SK-N-SH treated with all-trans-retinoic acid at 6 μM for 48 hours (cell line): ENCODE measurements at regions not wholly inside any gene's neighbourhood (a gene's known extent, or its start where the extent isn't known, plus 50 kb on each side); places are given as distances from the start of the nearest gene placed in this dataset.

ENCODE experiments used
- ATAC-seq: fragments of 200-7000 bp; cut with Tn5 transposase; 3 replicates; pipeline ENCODE4 v1.9.1; 2020; ENCODE audit warnings: mild to moderate bottlenecking, moderate library complexity
- ARNTL ChIP-seq: fragments of 450-650 bp; formaldehyde crosslinking; IDR thresholded peaks from 2 replicates; pipeline ENCODE4 v1.5.0; 2020; ENCODE audit warnings: low read depth, mild to moderate bottlenecking, moderate library complexity, borderline replicate concordance
- BACH2 ChIP-seq: fragments of 250-450 bp; sonication (Bioruptor Pico); IDR thresholded peaks from 2 replicates; pipeline ENCODE4 v1.9.0; 2021; ENCODE audit warnings: mild to moderate bottlenecking, borderline replicate concordance
- CREB5 ChIP-seq: fragments of 250-450 bp; sonication (Bioruptor Pico); IDR thresholded peaks from 2 replicates; pipeline ENCODE4 v1.5.1; 2020; ENCODE audit warnings: low read depth, mild to moderate bottlenecking, moderate library complexity
- CSDC2 ChIP-seq: fragments of 250-450 bp; sonication (Bioruptor Pico); IDR thresholded peaks from 2 replicates; pipeline ENCODE4 v1.5.0; 2020; ENCODE audit warnings: mild to moderate bottlenecking, moderate library complexity
- ESRRG ChIP-seq: fragments of 250-450 bp; sonication (Bioruptor Pico); IDR thresholded peaks from 2 replicates; pipeline ENCODE4 v1.6.1; 2021; ENCODE audit warnings: mild to moderate bottlenecking
- GLIS3 ChIP-seq: fragments of 250-450 bp; sonication (Bioruptor Pico); IDR thresholded peaks from 2 replicates; pipeline ENCODE4 v1.5.0; 2020; ENCODE audit warnings: mild to moderate bottlenecking, moderate library complexity
- ISL1 ChIP-seq: fragments of 250-450 bp; sonication (Bioruptor Pico); IDR thresholded peaks from 2 replicates; pipeline ENCODE4 v2.1.2; 2022; ENCODE audit warnings: mild to moderate bottlenecking, moderate library complexity
- OSR1 ChIP-seq: fragments of 250-450 bp; sonication (Bioruptor Pico); IDR thresholded peaks from 2 replicates; pipeline ENCODE4 v1.8.0; 2022; ENCODE audit warnings: moderate library complexity, mild to moderate bottlenecking, inconsistent platforms
- PATZ1 ChIP-seq: fragments of 250-450 bp; sonication (Bioruptor Pico); IDR thresholded peaks from 2 replicates; pipeline ENCODE4 v1.8.0; 2020; ENCODE audit warnings: mild to moderate bottlenecking, moderate library complexity, borderline replicate concordance
- PPARA ChIP-seq: fragments of 250-450 bp; sonication (Bioruptor Pico); IDR thresholded peaks from 2 replicates; pipeline ENCODE4 v1.5.0; 2020; ENCODE audit warnings: mild to moderate bottlenecking, borderline replicate concordance
- RARB ChIP-seq: fragments of 250-450 bp; sonication (Bioruptor Pico); IDR thresholded peaks from 2 replicates; pipeline ENCODE4 v1.8.0; 2021; ENCODE audit warnings: mild to moderate bottlenecking, moderate library complexity
- SNAI2 ChIP-seq: fragments of 250-450 bp; sonication (Bioruptor Pico); IDR thresholded peaks from 2 replicates; pipeline ENCODE4 v1.5.0; 2020; ENCODE audit warnings: mild to moderate bottlenecking, moderate library complexity
- TCF4 ChIP-seq: fragments of 250-450 bp; sonication (Bioruptor Pico); IDR thresholded peaks from 2 replicates; pipeline ENCODE4 v1.8.0; 2021; ENCODE audit warnings: mild to moderate bottlenecking, moderate library complexity, borderline replicate concordance
- TOX ChIP-seq: fragments of 250-450 bp; sonication (Bioruptor Pico); IDR thresholded peaks from 2 replicates; pipeline ENCODE4 v1.8.0; 2021; ENCODE audit warnings: mild to moderate bottlenecking, moderate library complexity, borderline replicate concordance
- ZC3H10 ChIP-seq: fragments of 250-450 bp; sonication (Bioruptor Pico); IDR thresholded peaks from 2 replicates; pipeline ENCODE4 v1.5.1; 2021; ENCODE audit warnings: mild to moderate bottlenecking, moderate library complexity
- ZFP3 ChIP-seq: fragments of 250-450 bp; sonication (Bioruptor Pico); IDR thresholded peaks from 2 replicates; pipeline ENCODE4 v1.5.0; 2020; ENCODE audit warnings: mild to moderate bottlenecking, moderate library complexity
- ZNF565 ChIP-seq: fragments of 450-650 bp; formaldehyde crosslinking; conservative IDR thresholded peaks from 2 replicates; pipeline ENCODE4 v1.5.0; 2020; ENCODE audit warnings: low read depth, mild to moderate bottlenecking, moderate library complexity
- ZNF70 ChIP-seq: fragments of 450-650 bp; formaldehyde crosslinking; IDR thresholded peaks from 2 replicates; pipeline ENCODE4 v1.5.0; 2020; ENCODE audit warnings: mild to moderate bottlenecking, moderate library complexity
- ZNF8 ChIP-seq: fragments of 450-650 bp; formaldehyde crosslinking; IDR thresholded peaks from 2 replicates; pipeline ENCODE4 v1.5.0; 2020; ENCODE audit warnings: mild to moderate bottlenecking, moderate library complexity
- TF ChIP-seq, protein P1 (sequence below): fragments of 250-450 bp; sonication (Bioruptor Pico); IDR thresholded peaks from 2 replicates; pipeline ENCODE4 v1.8.0; 2021; ENCODE audit warnings: low read depth, mild to moderate bottlenecking, moderate library complexity, borderline replicate concordance
- TF ChIP-seq, protein P2 (sequence below): fragments of 250-450 bp; sonication (Bioruptor Pico); IDR thresholded peaks from 2 replicates; pipeline ENCODE4 v1.5.1; 2021; ENCODE audit warnings: mild to moderate bottlenecking, moderate library complexity

DNA sequence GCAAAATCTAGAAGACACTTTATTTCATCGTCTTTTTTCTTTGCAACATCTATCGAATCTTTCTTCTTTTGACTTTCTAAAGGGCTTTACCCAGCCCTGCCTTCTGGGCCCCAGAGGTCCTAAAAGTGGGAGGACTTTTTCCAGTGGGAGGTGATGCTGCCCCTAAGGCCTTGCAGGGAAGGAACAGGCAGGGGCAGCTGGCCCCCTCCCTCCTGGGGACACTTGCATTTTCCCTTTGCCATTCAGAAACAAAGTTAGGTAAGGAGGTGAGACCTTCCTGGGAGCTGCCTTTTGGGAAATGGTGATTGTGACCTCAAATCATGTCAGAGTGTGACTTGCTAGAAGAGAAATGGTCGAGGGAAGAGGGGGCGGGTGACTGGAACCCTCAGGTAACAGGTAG is 132.7 kb downstream of the GLI2 start:
- no peak for ATAC-seq
- TF ChIP-seq CREB5 (CRISPR knock-in tag) (no peak), ZNF565 (CRISPR knock-in tag) (no peak), ESRRG (CRISPR knock-in tag) (no peak), BACH2 (no peak), GLIS3 (no peak), ZNF70 (CRISPR knock-in tag) (no peak), CSDC2 (CRISPR knock-in tag) (no peak), OSR1 (no peak)

DNA sequence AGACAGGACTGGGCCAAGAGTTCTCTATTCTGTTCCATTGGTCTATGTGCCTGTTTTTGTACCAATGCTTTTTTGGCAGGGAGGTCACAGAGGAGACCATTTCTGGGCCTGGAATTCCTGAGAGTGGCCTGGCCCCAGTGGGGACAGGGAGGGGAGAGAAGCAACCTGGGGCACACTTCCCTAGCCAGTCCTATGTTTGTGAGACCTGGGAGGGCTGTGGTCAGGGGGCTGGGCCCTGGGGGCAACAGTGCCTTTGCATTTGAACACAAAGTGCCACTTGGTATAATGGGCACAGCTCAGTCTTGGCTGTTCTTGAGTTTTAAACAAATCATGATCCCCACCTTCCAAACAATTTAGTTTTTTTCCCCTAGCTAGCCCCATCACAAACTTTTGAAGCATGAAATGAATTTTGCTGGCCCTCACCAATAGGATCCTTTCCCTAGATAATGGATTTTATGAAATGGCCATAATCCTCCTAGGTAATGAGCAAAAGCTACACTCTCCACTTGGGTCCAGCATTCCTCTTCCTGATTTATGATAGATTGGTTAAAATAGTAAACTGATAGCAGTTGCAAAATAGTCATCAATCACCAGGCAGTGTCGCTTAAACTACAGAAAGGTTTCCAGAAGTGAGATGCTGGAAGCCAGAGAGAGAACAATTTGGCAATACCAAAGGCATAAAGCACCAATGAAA is 133.5 kb downstream of the GLI2 start:
- no peak for ATAC-seq

GRCh38 chr2:120869730-120870466 is 134.2 kb downstream of the GLI2 start:
- no peak for ATAC-seq
- TF ChIP-seq TCF4 (CRISPR knock-in tag): no peak
- no peak for TF ChIP-seq CREB5 (CRISPR knock-in tag)
- TF ChIP-seq ZC3H10 (CRISPR knock-in tag): no peak
- TF ChIP-seq PPARA (CRISPR knock-in tag): no peak
- TF ChIP-seq ZNF565 (CRISPR knock-in tag): no peak
- TF ChIP-seq TOX: no peak
- TF ChIP-seq BACH2: no peak
- no peak for TF ChIP-seq RARB

More for the DNA sequence above, 133.5 kb downstream of the GLI2 start:
- TF ChIP-seq ZFP3 (CRISPR knock-in tag) (no peak), BACH2 (no peak), ZNF8 (CRISPR knock-in tag) (no peak), SNAI2 (CRISPR knock-in tag) (no peak), ZC3H10 (CRISPR knock-in tag) (no peak), GLIS3 (no peak), ARNTL (CRISPR knock-in tag) (no peak), PATZ1 (CRISPR knock-in tag) (no peak), TCF4 (CRISPR knock-in tag) (no peak), OSR1 (no peak), ISL1 (no peak)
- TF ChIP-seq, protein P1, sequence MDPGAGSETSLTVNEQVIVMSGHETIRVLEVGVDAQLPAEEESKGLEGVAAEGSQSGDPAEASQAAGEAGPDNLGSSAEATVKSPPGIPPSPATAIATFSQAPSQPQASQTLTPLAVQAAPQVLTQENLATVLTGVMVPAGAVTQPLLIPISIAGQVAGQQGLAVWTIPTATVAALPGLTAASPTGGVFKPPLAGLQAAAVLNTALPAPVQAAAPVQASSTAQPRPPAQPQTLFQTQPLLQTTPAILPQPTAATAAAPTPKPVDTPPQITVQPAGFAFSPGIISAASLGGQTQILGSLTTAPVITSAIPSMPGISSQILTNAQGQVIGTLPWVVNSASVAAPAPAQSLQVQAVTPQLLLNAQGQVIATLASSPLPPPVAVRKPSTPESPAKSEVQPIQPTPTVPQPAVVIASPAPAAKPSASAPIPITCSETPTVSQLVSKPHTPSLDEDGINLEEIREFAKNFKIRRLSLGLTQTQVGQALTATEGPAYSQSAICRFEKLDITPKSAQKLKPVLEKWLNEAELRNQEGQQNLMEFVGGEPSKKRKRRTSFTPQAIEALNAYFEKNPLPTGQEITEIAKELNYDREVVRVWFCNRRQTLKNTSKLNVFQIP (CRISPR knock-in tag): no peak

DNA sequence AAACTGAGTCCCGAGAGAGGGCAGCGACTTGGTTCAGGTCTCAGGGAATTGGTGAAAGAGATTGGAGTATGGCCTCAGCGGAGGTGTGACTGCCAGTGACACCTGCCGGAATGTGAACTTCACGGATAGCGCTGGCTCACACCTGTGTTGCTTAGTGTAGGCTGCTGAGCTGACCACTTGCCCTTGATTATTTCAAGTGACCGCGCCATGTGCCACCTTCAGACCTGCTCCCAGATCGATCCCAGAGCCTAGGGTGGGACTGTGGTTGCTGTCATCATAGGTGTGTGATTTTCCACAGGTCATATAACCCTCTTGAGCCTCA is 134.8 kb downstream of the GLI2 start:
- TF ChIP-seq, protein P2, sequence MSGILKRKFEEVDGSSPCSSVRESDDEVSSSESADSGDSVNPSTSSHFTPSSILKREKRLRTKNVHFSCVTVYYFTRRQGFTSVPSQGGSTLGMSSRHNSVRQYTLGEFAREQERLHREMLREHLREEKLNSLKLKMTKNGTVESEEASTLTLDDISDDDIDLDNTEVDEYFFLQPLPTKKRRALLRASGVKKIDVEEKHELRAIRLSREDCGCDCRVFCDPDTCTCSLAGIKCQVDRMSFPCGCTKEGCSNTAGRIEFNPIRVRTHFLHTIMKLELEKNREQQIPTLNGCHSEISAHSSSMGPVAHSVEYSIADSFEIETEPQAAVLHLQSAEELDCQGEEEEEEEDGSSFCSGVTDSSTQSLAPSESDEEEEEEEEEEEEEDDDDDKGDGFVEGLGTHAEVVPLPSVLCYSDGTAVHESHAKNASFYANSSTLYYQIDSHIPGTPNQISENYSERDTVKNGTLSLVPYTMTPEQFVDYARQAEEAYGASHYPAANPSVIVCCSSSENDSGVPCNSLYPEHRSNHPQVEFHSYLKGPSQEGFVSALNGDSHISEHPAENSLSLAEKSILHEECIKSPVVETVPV (CRISPR knock-in tag): no peak
- no peak for ATAC-seq
